Hepatocyte (in vitro differentiated cells): ENCODE measurements at regions not wholly inside any gene's neighbourhood (a gene's known extent, or its start where the extent isn't known, plus 50 kb on each side); places are given as distances from the start of the nearest gene placed in this dataset.

ENCODE experiments used
- DNase-seq: peaks from one replicate; pipeline ENCODE4 v3.0.0-alpha.2; 2016; ENCODE audit warnings: low spot score
- H2AFZ ChIP-seq: fragments of 200-600 bp; sonication (generic); 2 replicates; pipeline ENCODE4 v1.6.0; 2016; ENCODE audit warnings: antibody characterized with exemption, mild to moderate bottlenecking
- H3K27ac ChIP-seq: fragments of 200-600 bp; sonication (generic); 2 replicates; pipeline ENCODE4 v1.5.1; 2016; ENCODE audit warnings: mild to moderate bottlenecking
- H3K27me3 ChIP-seq: fragments of 200-600 bp; sonication (generic); 2 replicates; pipeline ENCODE4 v1.6.1; 2016
- H3K36me3 ChIP-seq: fragments of 200-600 bp; sonication (generic); replicated peaks from 2 replicates; pipeline ENCODE4 v1.5.1; 2016; ENCODE audit warnings: low read depth; ENCODE audit not compliant: insufficient read depth
- H3K4me1 ChIP-seq: fragments of 200-600 bp; sonication (generic); 2 replicates; pipeline ENCODE4 v1.5.1; 2016; ENCODE audit warnings: mild to moderate bottlenecking, moderate library complexity; ENCODE audit not compliant: insufficient read depth
- H3K4me2 ChIP-seq: fragments of 200-600 bp; sonication (generic); 2 replicates; pipeline ENCODE4 v1.6.0; 2016
- H3K4me3 ChIP-seq: fragments of 200-600 bp; sonication (generic); 2 replicates; pipeline ENCODE4 v1.5.1; 2016; ENCODE audit warnings: mild to moderate bottlenecking
- H3K79me2 ChIP-seq: fragments of 200-600 bp; sonication (generic); 2 replicates; pipeline ENCODE4 v1.6.0; 2017; ENCODE audit warnings: mild to moderate bottlenecking
- H3K9me2 ChIP-seq: fragments of 200-600 bp; sonication (generic); replicated peaks from 2 replicates; pipeline ENCODE4 v1.6.0; 2017; ENCODE audit warnings: mild to moderate bottlenecking; ENCODE audit not compliant: insufficient read depth
- H3K9me3 ChIP-seq: fragments of 200-600 bp; sonication (generic); 2 replicates; pipeline ENCODE4 v1.5.1; 2016; ENCODE audit warnings: low read depth, mild to moderate bottlenecking
- H4K20me1 ChIP-seq: fragments of 200-600 bp; sonication (generic); 2 replicates; pipeline ENCODE4 v1.6.0; 2016; ENCODE audit warnings: mild to moderate bottlenecking; ENCODE audit not compliant: insufficient read depth, poor library complexity, severe bottlenecking
- CTCF ChIP-seq: fragments of 200-600 bp; sonication (generic); IDR thresholded peaks from 2 replicates; pipeline ENCODE4 v1.5.1; 2016; ENCODE audit warnings: antibody characterized with exemption, mild to moderate bottlenecking; ENCODE audit not compliant: poor library complexity
- EZH2 ChIP-seq: fragments of 200-600 bp; sonication (generic); IDR thresholded peaks from 2 replicates; pipeline ENCODE4 v1.6.1; 2016; ENCODE audit warnings: antibody characterized with exemption, mild to moderate bottlenecking, borderline replicate concordance
- EZH2phosphoT487 ChIP-seq: fragments of 200-600 bp; sonication (generic); IDR thresholded peaks from one replicate; pipeline ENCODE4 v1.6.1; 2018; ENCODE audit warnings: antibody characterized with exemption, mild to moderate bottlenecking, low read depth, moderate library complexity; ENCODE audit not compliant: unreplicated experiment, severe bottlenecking
- WGBS: methylation state at CpG from one replicate; pipeline ENCODE4 v1.1.6; 2016; ENCODE audit warnings: low lambda C conversion rate; ENCODE audit errors: missing lambda C conversion rate; 5-methylcytosine and 5-hydroxymethylcytosine counted together

- 63% methylated on average over 1 of the region's 1 CpG for WGBS
- Histone ChIP-seq H3K4me1 (no peaks in the 10 kb centered on the region), H3K36me3 (no peaks in the 10 kb centered on the region), H3K9me2 (no peaks in the 10 kb centered on the region), H3K27me3 (no peaks in the 10 kb centered on the region), H3K4me3 (no peak overlapping the region), H3K27ac (no peak overlapping the region), H4K20me1 (no peaks in the 10 kb centered on the region), H3K4me2 (no peak overlapping the region), H2AFZ (no peak overlapping the region), H3K79me2 (no peaks in the 10 kb centered on the region), H3K9me3 (no peaks in the 10 kb centered on the region)
- DNase-seq, result no peak
- TF ChIP-seq EZH2phosphoT487 (no peak), EZH2 (no peak), CTCF (no peak)
These were observed 211.4 kb downstream of the AASDHPPT start for GRCh38 chr11:106288822-106289387.

- TF ChIP-seq EZH2 (no peak), EZH2phosphoT487 (no peak), CTCF (no peak)
- Histone ChIP-seq H3K36me3 (no peaks in the 10 kb centered on the region), H3K4me3 (no peak overlapping the region)
These were observed 215.1 kb downstream of the AASDHPPT start for GRCh38 chr11:106292526-106292925.

GRCh38 chr11:106295974-106296373, 218.5 kb downstream of the AASDHPPT start:
- DNase-seq, result no peak
- Histone ChIP-seq H3K4me3 (no peak overlapping the region), H3K36me3 (no peaks in the 10 kb centered on the region), H2AFZ (no peak overlapping the region), H3K27ac (no peak overlapping the region), H3K27me3 (no peaks in the 10 kb centered on the region), H3K4me1 (no peaks in the 10 kb centered on the region), H3K79me2 (no peaks in the 10 kb centered on the region), H3K4me2 (no peak overlapping the region), H3K9me2 (no peaks in the 10 kb centered on the region), H4K20me1 (no peaks in the 10 kb centered on the region), H3K9me3 (no peaks in the 10 kb centered on the region)
- TF ChIP-seq EZH2, result no peak
- TF ChIP-seq EZH2phosphoT487, result no peak
- no peak for TF ChIP-seq CTCF

More at GRCh38 chr11:106292526-106292925, 215.1 kb downstream of the AASDHPPT start:
- no peak overlapping the region for H3K4me2 ChIP-seq
- no peaks in the 10 kb centered on the region for H3K9me2 ChIP-seq
- no peaks in the 10 kb centered on the region for H3K4me1 ChIP-seq
- no peak overlapping the region for H2AFZ ChIP-seq
- H3K27ac ChIP-seq, result no peak overlapping the region
- no peak for DNase-seq
- H4K20me1 ChIP-seq, result no peaks in the 10 kb centered on the region
- H3K9me3 ChIP-seq, result no peaks in the 10 kb centered on the region
- no peaks in the 10 kb centered on the region for H3K27me3 ChIP-seq
- 93% methylated on average over 3 of the region's 3 CpGs for WGBS
- no peaks in the 10 kb centered on the region for H3K79me2 ChIP-seq

GRCh38 chr11:106302416-106302815, 225.0 kb downstream of the AASDHPPT start:
- no peak for DNase-seq
- Histone ChIP-seq H3K4me3 (no peak overlapping the region), H3K27me3 (no peaks in the 10 kb centered on the region)

More at GRCh38 chr11:106302416-106302815, 225.0 kb downstream of the AASDHPPT start:
- Histone ChIP-seq H3K36me3 (no peaks in the 10 kb centered on the region), H3K9me2 (no peaks in the 10 kb centered on the region), H3K9me3 (no peaks in the 10 kb centered on the region), H3K4me2 (no peak overlapping the region), H3K27ac (no peak overlapping the region), H3K4me1 (no peaks in the 10 kb centered on the region), H4K20me1 (no peaks in the 10 kb centered on the region), H2AFZ (no peak overlapping the region), H3K79me2 (no peaks in the 10 kb centered on the region)
- TF ChIP-seq EZH2 (no peak), EZH2phosphoT487 (no peak), CTCF (no peak)
- WGBS, result 88% methylated on average over 2 of the region's 2 CpGs
